NCI-H345 treated with DMSO at 0.1 percent for 48 hours (cell line): ENCODE measurements at regions not wholly inside any gene's neighbourhood (a gene's known extent, or its start where the extent isn't known, plus 50 kb on each side); places are given as distances from the start of the nearest gene placed in this dataset.

Source experiments
- DNase-seq: peaks from one replicate; lab custom pipeline; 2025; ENCODE audit not compliant: unreplicated experiment; lab: John Stamatoyannopoulos, UW

GRCh38 chr4:30837131-30837539 lies 117.0 kb downstream of the PCDH7 start:
- no peak for DNase-seq

- no peak for DNase-seq
These were observed 117.7 kb downstream of the PCDH7 start for GRCh38 chr4:30837861-30838260.

GRCh38 chr4:30838331-30838730 lies 118.2 kb downstream of the PCDH7 start:
- DNase-seq: no peak

GRCh38 chr4:30839583-30840520 lies 119.7 kb downstream of the PCDH7 start:
- no peak for DNase-seq

- DNase-seq: no peak
These were observed 120.4 kb downstream of the PCDH7 start for GRCh38 chr4:30840571-30840970.

- no peak for DNase-seq
These were observed 122.0 kb downstream of the PCDH7 start for GRCh38 chr4:30842142-30842541.

- no peak for DNase-seq
These were observed 122.5 kb downstream of the PCDH7 start for GRCh38 chr4:30842689-30843088.

- DNase-seq: no peak
These were observed 124.9 kb downstream of the PCDH7 start for GRCh38 chr4:30844861-30845582.

- DNase-seq: no peak
These were observed 127.0 kb downstream of the PCDH7 start for GRCh38 chr4:30847167-30847566.

- no peak for DNase-seq
These were observed 127.8 kb downstream of the PCDH7 start for GRCh38 chr4:30847958-30848357.

GRCh38 chr4:30854531-30854930 lies 134.4 kb downstream of the PCDH7 start:
- DNase-seq: no peak

- no peak for DNase-seq
These were observed 135.1 kb downstream of the PCDH7 start for GRCh38 chr4:30855232-30855631.

GRCh38 chr4:30856795-30857564 lies 136.8 kb downstream of the PCDH7 start:
- DNase-seq: no peak

- no peak for DNase-seq
These were observed 140.8 kb downstream of the PCDH7 start for GRCh38 chr4:30860978-30861377.

- no peak for DNase-seq
These were observed 142.0 kb downstream of the PCDH7 start for GRCh38 chr4:30862196-30862595.

GRCh38 chr4:30863021-30863420 lies 142.9 kb downstream of the PCDH7 start:
- DNase-seq: no peak

- DNase-seq: no peak
These were observed 145.5 kb downstream of the PCDH7 start for GRCh38 chr4:30865691-30866090.

GRCh38 chr4:30866346-30866745 lies 146.2 kb downstream of the PCDH7 start:
- no peak for DNase-seq

- no peak for DNase-seq
These were observed 146.7 kb downstream of the PCDH7 start for GRCh38 chr4:30866907-30867306.

- no peak for DNase-seq
These were observed 147.3 kb downstream of the PCDH7 start for GRCh38 chr4:30867427-30867826.

GRCh38 chr4:30868111-30868895 lies 148.1 kb downstream of the PCDH7 start:
- no peak for DNase-seq
